Stimulated activated CD4-positive, alpha-beta T cell treated with anti-CD3 and anti-CD28 coated beads, Interleukin-1b, Interleukin-23, amount 100 ng/mL, for 24 hours (primary cell): ENCODE measurements at regions not wholly inside any gene's neighbourhood (a gene's known extent, or its start where the extent isn't known, plus 50 kb on each side); places are given as distances from the start of the nearest gene placed in this dataset.
A peak's percentile ranks its signal among the peaks of the same experiment; 100 is the strongest.
"Not testable (repeated sequence)": the region's sequence is repeated elsewhere in the genome, so short reads cannot be mapped to it uniquely, and the experiment has no call there.

ENCODE experiments used
- DNase-seq, 4 experiments: peaks; one replicate each; pipeline ENCODE4 v3.0.0-alpha.2; 2020; ENCODE audit warnings: low read depth in 4 of 4, low spot score in 1 of 4

- DNase-seq = peak in 3 of 4 experiments; percentile 36 to 45 (median 40)
Observed at GRCh38 chr15:31650055-31650701, 323.5 kb downstream of the KLF13 start.

GRCh38 chr15:31656915-31657314 is 330.3 kb downstream of the KLF13 start:
- not testable (repeated sequence) for DNase-seq

GRCh38 chr15:31660816-31661215 is 334.2 kb downstream of the KLF13 start:
- no peak for DNase-seq

GRCh38 chr15:31665732-31666131 is 339.1 kb downstream of the KLF13 start:
- not testable (repeated sequence) for DNase-seq

- not testable (repeated sequence) for DNase-seq
Observed at GRCh38 chr15:31669158-31669908, 342.7 kb downstream of the KLF13 start.

GRCh38 chr15:31673263-31673662 is 346.6 kb downstream of the KLF13 start:
- not testable (repeated sequence) for DNase-seq

GRCh38 chr15:31681529-31682259 is 348.6 kb upstream of the CHRNA7 start:
- DNase-seq = not testable (repeated sequence)

GRCh38 chr15:31687088-31687487 is 343.2 kb upstream of the CHRNA7 start:
- not testable (repeated sequence) for DNase-seq

- DNase-seq = not testable (repeated sequence)
Observed at GRCh38 chr15:31696509-31696908, 333.8 kb upstream of the CHRNA7 start.

- not testable (repeated sequence) for DNase-seq
Observed at GRCh38 chr15:31705076-31705678, 325.1 kb upstream of the CHRNA7 start.

GRCh38 chr15:31707944-31708702 is 322.2 kb upstream of the CHRNA7 start:
- not testable (repeated sequence) for DNase-seq

GRCh38 chr15:31708703-31709327 is 321.5 kb upstream of the CHRNA7 start:
- not testable (repeated sequence) for DNase-seq

- DNase-seq = not testable (repeated sequence)
Observed at GRCh38 chr15:31709479-31709878, 320.8 kb upstream of the CHRNA7 start.

GRCh38 chr15:31710806-31711205 is 319.5 kb upstream of the CHRNA7 start:
- not testable (repeated sequence) for DNase-seq

- not testable (repeated sequence) for DNase-seq
Observed at GRCh38 chr15:31715208-31715607, 315.1 kb upstream of the CHRNA7 start.

GRCh38 chr15:31718625-31719024 is 311.7 kb upstream of the CHRNA7 start:
- DNase-seq = not testable (repeated sequence)

GRCh38 chr15:31719396-31720022 is 310.8 kb upstream of the CHRNA7 start:
- not testable (repeated sequence) for DNase-seq

- not testable (repeated sequence) for DNase-seq
Observed at GRCh38 chr15:31723019-31723418, 307.3 kb upstream of the CHRNA7 start.

- DNase-seq = not testable (repeated sequence)
Observed at GRCh38 chr15:31724903-31725302, 305.4 kb upstream of the CHRNA7 start.

GRCh38 chr15:31725619-31726018 is 304.7 kb upstream of the CHRNA7 start:
- DNase-seq = not testable (repeated sequence)
